ENCODE measurements at regions not wholly inside any gene's neighbourhood (a gene's known extent, or its start where the extent isn't known, plus 50 kb on each side); places are given as distances from the start of the nearest gene placed in this dataset.

GRCh38 chr2:17306706-17307105 is 211.5 kb downstream of the RAD51AP2 start:
- no peaks in the 10 kb centered on the region for H3K9me3 ChIP-seq (ENCODE audit: control insufficient read depth, insufficient read depth, low read depth, low read length)
- H3K27ac ChIP-seq (ENCODE audit: extremely low read depth, low read depth, low read length) = no peak overlapping the region
- H3K4me3 ChIP-seq (ENCODE audit: low read depth, low read length) = no peak overlapping the region
- TF ChIP-seq ZNF350 (tag by site-specific recombination; IDR thresholded peaks at IDR 0.05) (no peak), ZNF423 (tag by site-specific recombination; IDR thresholded peaks at IDR 0.05) (no peak), HOXC10 (CRISPR knock-in tag; IDR thresholded peaks at IDR 0.05) (no peak), GLI2 (tag by site-specific recombination; IDR thresholded peaks at IDR 0.05; ENCODE audit: borderline replicate concordance, low read depth) (no peak), ZNF391 (tag by site-specific recombination; IDR thresholded peaks at IDR 0.05; ENCODE audit: borderline replicate concordance, low read depth) (no peak), ZNF223 (tag by site-specific recombination; IDR thresholded peaks at IDR 0.05) (no peak), BCL11B (tag by site-specific recombination; IDR thresholded peaks at IDR 0.05; ENCODE audit: low read depth) (no peak), ZNF155 (tag by site-specific recombination; IDR thresholded peaks at IDR 0.05) (no peak), ZNF658 (tag by site-specific recombination; IDR thresholded peaks at IDR 0.05) (no peak), ZXDB (tag by site-specific recombination; IDR thresholded peaks at IDR 0.05) (no peak), ZSCAN18 (tag by site-specific recombination; IDR thresholded peaks at IDR 0.05) (no peak), ZNF157 (tag by site-specific recombination; IDR thresholded peaks at IDR 0.05) (no peak), ZNF202 (tag by site-specific recombination; IDR thresholded peaks at IDR 0.05; ENCODE audit: borderline replicate concordance) (no peak), ZNF433 (tag by site-specific recombination; IDR thresholded peaks at IDR 0.05; ENCODE audit: low read depth) (no peak), ZNF175 (tag by site-specific recombination; IDR thresholded peaks at IDR 0.05) (no peak), ZBTB26 (tag by site-specific recombination; optimal IDR thresholded peaks at IDR 0.05) (no peak), ZSCAN30 (tag by site-specific recombination; IDR thresholded peaks at IDR 0.05) (no peak), ZNF707 (tag by site-specific recombination; IDR thresholded peaks at IDR 0.05) (no peak), ZNF148 (tag by site-specific recombination; IDR thresholded peaks at IDR 0.05; ENCODE audit: borderline replicate concordance) (no peak)
- POLR2A ChIA-PET = no interaction called here
- H3K4me1 ChIP-seq (ENCODE audit: control insufficient read depth, insufficient read depth, low read length) = no peaks in the 10 kb centered on the region
- no peaks in the 10 kb centered on the region for H3K36me3 ChIP-seq (ENCODE audit: control insufficient read depth in 2 of 2, insufficient read depth in 1 of 2, low read length in 2 of 2)
- CTCF ChIA-PET = interaction anchor here (0.7 kb wide), 2 partner anchors 52 to 533 kb away, joined by 3 to 4 read pairs; no protein-coding TSS in a partner anchor

- H3K4me1 ChIP-seq (ENCODE audit: control insufficient read depth, insufficient read depth, low read length) = no peaks in the 10 kb centered on the region
- no peaks in the 10 kb centered on the region for H3K9me3 ChIP-seq (ENCODE audit: control insufficient read depth, insufficient read depth, low read depth, low read length)
- CTCF ChIA-PET = interaction anchor here (0.7 kb wide), 1 partner anchor 533 kb away, joined by 4 read pairs; no protein-coding TSS in a partner anchor
- no peak overlapping the region for H3K4me3 ChIP-seq (ENCODE audit: low read depth, low read length)
- POLR2A ChIA-PET = no interaction called here
- no peak overlapping the region for H3K27ac ChIP-seq (ENCODE audit: extremely low read depth, low read depth, low read length)
- no peaks in the 10 kb centered on the region for H3K36me3 ChIP-seq (ENCODE audit: control insufficient read depth in 2 of 2, insufficient read depth in 1 of 2, low read length in 2 of 2)
- TF ChIP-seq ZNF76 (tag by site-specific recombination; IDR thresholded peaks at IDR 0.05; ENCODE audit: borderline replicate concordance, low read depth) = no peak
- TF ChIP-seq ZNF114 (tag by site-specific recombination; IDR thresholded peaks at IDR 0.05) = no peak
- no peak for TF ChIP-seq ZBTB1 (tag by site-specific recombination; IDR thresholded peaks at IDR 0.05)
- no peak for TF ChIP-seq ZNF521 (tag by site-specific recombination; IDR thresholded peaks at IDR 0.05)
- no peak for TF ChIP-seq ZNF792 (tag by site-specific recombination; IDR thresholded peaks at IDR 0.05)
- TF ChIP-seq ZNF580 (tag by site-specific recombination; IDR thresholded peaks at IDR 0.05) = no peak
- TF ChIP-seq BCL11B (tag by site-specific recombination; IDR thresholded peaks at IDR 0.05; ENCODE audit: low read depth) = no peak
- no peak for TF ChIP-seq ZNF830 (tag by site-specific recombination; IDR thresholded peaks at IDR 0.05; ENCODE audit: low read depth)
- no peak for TF ChIP-seq ZNF311 (tag by site-specific recombination; IDR thresholded peaks at IDR 0.05; ENCODE audit: borderline replicate concordance)
- no peak for TF ChIP-seq ZSCAN5A (tag by site-specific recombination; IDR thresholded peaks at IDR 0.05)
- no peak for TF ChIP-seq ZNF701 (tag by site-specific recombination; IDR thresholded peaks at IDR 0.05)
- no peak for TF ChIP-seq ZBTB6 (tag by site-specific recombination; IDR thresholded peaks at IDR 0.05)
These were observed 212.0 kb downstream of the RAD51AP2 start for GRCh38 chr2:17306219-17306618.
